ENCODE measurements at regions not wholly inside any gene's neighbourhood (a gene's known extent, or its start where the extent isn't known, plus 50 kb on each side); places are given as distances from the start of the nearest gene placed in this dataset.

DNA sequence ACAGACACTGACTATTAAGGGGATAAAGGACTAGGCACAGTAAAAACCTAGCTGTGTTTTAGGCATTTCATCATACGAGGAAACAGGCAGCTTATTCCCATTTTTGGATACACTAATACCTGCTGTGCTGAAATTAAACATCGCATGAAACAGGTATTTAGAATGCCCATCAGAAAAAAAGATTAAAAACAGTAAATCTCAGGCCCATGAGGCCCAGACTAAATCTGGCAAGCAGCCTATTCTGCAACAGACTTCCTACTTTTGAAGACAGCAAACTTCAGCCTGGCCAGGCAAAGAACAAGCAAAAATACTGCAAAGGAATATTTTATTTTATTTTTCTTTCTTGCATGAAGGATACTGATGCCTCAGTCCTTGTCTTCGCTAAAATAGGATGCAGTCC, 240.2 kb downstream of the LMO4 start:
- no peaks in the 10 kb centered on the region for H3K36me3 ChIP-seq
- no peaks in the 10 kb centered on the region for H3K9me3 ChIP-seq
- H3K4me3 ChIP-seq: no peak overlapping the region
- H3K27me3 ChIP-seq: no peaks in the 10 kb centered on the region
- no peak for DNase-seq

DNA sequence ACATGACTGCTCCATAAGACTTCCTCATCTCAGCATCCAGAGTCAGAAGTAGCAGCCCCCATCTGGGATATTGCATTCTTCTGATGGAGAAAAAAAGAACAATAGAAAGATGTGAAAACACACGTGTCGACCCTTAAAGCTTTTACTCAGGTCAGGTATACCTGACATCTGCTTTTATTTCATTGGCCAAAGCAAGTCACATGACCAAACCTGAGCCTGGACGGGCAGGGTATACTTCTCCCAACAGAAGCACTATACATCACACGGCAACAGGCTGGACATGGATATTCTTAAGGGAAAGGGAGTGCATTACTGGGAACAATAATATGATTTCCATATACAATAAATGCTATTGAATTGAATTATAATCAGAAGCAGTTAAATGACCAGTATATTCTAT, 243.3 kb downstream of the LMO4 start:
- Histone ChIP-seq H3K27me3 (no peaks in the 10 kb centered on the region), H3K36me3 (no peaks in the 10 kb centered on the region), H3K4me3 (no peak overlapping the region), H3K9me3 (no peaks in the 10 kb centered on the region)
- DNase-seq: no peak

DNA sequence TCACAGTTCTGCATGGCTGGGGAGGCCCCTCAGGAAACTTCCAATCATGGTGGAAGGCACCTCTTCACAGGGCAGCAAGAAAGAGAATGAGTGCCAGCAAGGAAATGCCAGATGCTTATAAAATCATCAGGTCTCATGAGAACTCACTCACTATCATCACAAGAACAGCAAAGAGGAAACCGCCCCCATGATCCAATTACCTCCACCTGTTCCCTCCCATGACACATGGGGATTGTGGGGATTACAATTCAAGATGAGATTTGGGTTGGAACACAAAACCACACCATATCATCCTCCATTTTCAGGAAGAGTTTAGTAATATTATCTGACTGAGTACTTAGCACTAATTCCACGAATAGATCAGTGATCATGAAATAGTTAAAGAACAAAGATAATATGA, 244.2 kb downstream of the LMO4 start:
- H3K4me3 ChIP-seq: no peak overlapping the region
- H3K27me3 ChIP-seq: no peaks in the 10 kb centered on the region
- DNase-seq: no peak
- no peaks in the 10 kb centered on the region for H3K36me3 ChIP-seq
- H3K9me3 ChIP-seq: no peaks in the 10 kb centered on the region

DNA sequence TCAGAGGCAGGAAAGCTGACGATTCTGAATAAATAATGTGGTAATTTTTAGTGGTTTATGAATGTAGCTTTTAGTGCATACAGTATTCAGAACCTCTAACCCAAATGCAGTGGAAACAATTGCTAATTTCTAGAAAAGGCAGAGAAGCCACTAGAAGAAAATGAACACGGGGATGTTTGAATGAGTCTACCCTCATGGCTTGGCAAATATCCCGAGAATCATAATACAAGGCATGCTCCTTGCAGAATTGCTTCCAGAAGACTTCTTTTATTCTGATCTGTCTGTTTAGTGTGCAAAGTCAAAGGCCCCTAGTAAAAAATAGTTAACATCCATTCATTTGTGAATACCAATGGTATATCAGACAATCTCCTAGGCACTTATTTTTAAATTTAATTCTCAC, 246.8 kb downstream of the LMO4 start:
- Histone ChIP-seq H3K27me3 (no peaks in the 10 kb centered on the region), H3K36me3 (no peaks in the 10 kb centered on the region), H3K9me3 (no peaks in the 10 kb centered on the region), H3K4me3 (no peak overlapping the region)
- DNase-seq: no peak

DNA sequence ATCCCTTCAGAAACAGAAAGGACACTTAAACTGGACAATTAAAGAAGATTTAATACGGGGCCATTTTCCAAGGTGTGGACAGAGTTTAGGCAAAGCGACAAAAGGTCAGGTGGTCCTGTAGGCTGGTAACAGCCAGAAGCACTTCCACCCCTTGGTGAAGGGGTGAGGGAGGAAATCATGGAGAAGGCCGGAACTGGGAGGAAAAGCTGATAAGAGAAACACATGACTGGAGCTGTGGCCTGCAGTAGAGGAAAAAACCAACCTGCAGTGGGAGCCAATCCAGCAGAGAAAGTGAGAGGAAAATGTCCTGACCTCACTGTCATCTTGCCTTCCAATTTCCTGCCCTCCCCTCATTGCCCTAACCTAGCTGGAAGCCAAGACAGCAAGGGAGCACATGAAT, 249.8 kb downstream of the LMO4 start:
- Histone ChIP-seq H3K9me3 (no peaks in the 10 kb centered on the region), H3K4me3 (no peak overlapping the region), H3K36me3 (no peaks in the 10 kb centered on the region), H3K27me3 (no peaks in the 10 kb centered on the region)
- no peak for DNase-seq

DNA sequence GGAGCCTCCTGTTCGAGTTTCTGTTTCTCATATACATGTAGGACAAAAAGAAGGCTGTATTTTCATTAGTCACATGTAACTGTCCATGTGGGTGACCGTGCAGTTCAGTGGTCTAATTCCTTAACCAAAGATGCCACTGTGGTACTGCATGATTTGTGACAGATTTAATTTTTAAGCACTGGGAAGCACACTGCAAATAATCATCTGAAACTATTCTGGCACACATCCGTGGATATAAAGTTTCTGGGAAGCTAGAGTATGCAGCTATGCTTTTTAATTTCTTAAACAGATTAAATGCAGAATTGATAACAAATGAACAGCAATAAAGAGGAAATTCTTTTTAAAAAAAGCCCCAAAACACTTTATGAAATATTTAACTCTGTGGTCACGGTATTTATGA, 254.8 kb downstream of the LMO4 start:
- Histone ChIP-seq H3K9me3 (no peaks in the 10 kb centered on the region), H3K27me3 (no peaks in the 10 kb centered on the region), H3K36me3 (no peaks in the 10 kb centered on the region), H3K4me3 (no peak overlapping the region)
- no peak for DNase-seq

DNA sequence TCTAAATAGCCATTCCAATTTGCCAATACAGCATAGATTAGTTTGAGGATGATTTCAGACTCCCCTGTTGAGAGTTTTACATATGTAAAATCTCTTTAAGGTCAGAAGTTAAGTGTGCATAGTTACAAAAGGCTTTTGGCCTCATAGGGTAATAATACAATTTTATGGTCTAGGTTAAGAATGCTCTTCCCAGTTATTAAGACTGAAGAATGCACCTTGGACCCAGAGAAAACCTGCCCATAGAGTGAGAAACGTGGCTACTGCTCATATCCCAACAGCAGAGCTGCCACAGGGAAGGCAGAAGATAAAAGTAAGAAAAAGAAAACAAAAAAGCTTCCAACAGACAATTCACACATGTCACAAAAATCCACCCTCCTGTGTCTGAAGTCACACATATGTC, 255.9 kb downstream of the LMO4 start:
- no peak for DNase-seq
- Histone ChIP-seq H3K4me3 (no peak overlapping the region), H3K36me3 (no peaks in the 10 kb centered on the region), H3K9me3 (no peaks in the 10 kb centered on the region), H3K27me3 (no peaks in the 10 kb centered on the region)

DNA sequence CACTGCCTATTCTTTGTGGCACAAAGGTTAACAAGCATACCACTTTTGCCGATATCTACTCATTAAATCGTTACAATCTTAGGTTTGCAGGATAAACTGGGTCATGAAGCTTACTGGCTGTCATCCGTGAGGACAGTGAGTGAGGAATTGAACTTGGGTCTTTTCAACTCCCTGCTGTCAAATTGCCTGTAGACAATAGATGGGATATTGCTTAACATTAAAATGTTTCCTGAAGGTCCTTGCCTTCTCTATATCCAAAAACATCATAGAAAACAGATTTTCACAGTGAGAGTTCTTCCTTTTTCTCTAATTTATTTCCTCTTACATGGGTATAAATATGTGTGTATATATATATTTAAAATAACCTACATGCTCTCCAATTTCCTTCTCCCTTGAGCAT, 257.8 kb downstream of the LMO4 start:
- Histone ChIP-seq H3K27me3 (no peaks in the 10 kb centered on the region), H3K4me3 (no peak overlapping the region), H3K36me3 (no peaks in the 10 kb centered on the region), H3K9me3 (no peaks in the 10 kb centered on the region)
- DNase-seq: no peak

DNA sequence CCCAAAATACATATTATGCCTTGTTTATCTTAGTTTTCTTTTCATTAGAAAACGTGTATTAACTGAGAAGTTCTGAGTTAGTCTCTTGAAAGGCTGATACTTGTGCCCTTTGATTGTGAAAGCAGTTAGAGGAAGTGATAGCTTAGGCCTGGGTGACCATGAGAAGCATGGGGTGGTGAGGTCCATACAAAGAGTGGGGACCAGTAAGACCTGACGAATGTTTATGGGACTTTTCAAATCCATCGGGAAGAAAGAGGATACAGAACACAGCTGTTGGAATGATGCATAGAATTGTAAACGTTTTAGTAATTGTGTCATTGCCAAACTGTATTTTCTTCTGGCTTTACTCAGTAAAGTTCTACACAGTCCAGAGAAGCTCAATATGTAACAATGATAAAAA, 259.8 kb downstream of the LMO4 start:
- H3K27me3 ChIP-seq: no peaks in the 10 kb centered on the region
- no peaks in the 10 kb centered on the region for H3K36me3 ChIP-seq
- H3K4me3 ChIP-seq: no peak overlapping the region
- no peaks in the 10 kb centered on the region for H3K9me3 ChIP-seq
- DNase-seq: no peak

DNA sequence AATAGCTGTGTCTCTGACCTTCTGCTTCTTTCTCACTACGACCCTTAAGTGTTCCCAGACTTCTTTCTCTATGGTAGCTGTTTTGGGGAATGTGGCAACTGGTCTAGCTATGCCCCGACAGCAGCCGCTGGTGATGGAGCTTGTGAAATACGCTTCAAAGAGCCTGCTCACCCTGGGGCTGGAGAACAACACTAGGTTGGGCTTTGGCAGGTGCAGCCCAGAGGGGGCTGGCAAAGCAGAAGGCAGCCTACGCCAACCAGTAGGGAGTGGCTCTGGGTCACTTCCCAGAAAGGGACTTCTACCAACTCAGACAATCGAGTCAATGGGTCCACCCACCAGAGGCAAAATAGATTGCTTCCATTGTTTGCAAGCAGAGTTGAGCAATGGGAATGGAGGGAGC, 262.8 kb downstream of the LMO4 start:
- Histone ChIP-seq H3K4me3 (no peak overlapping the region), H3K36me3 (no peaks in the 10 kb centered on the region), H3K9me3 (no peaks in the 10 kb centered on the region), H3K27me3 (no peaks in the 10 kb centered on the region)
- no peak for DNase-seq

DNA sequence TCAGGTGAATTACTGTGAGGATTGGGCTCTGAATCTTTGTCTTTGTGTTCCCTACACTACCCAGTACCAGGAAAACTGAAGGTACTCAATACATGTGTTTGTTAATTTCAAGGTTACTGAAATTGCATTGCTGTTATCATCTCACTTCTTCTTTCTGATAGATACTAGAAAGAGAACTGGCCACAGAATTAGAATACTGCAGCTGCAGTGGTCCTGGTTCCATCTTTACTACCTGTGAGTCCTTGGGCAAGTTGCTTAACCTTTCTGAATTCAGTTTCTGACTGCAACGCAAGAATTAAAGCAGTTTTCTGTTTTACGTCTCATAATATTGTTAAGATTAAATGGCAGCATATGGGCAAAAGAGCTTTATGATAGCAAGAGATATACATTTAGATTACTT, 263.5 kb downstream of the LMO4 start:
- H3K27me3 ChIP-seq: no peaks in the 10 kb centered on the region
- H3K9me3 ChIP-seq: no peaks in the 10 kb centered on the region
- no peaks in the 10 kb centered on the region for H3K36me3 ChIP-seq
- DNase-seq: no peak
- no peak overlapping the region for H3K4me3 ChIP-seq

DNA sequence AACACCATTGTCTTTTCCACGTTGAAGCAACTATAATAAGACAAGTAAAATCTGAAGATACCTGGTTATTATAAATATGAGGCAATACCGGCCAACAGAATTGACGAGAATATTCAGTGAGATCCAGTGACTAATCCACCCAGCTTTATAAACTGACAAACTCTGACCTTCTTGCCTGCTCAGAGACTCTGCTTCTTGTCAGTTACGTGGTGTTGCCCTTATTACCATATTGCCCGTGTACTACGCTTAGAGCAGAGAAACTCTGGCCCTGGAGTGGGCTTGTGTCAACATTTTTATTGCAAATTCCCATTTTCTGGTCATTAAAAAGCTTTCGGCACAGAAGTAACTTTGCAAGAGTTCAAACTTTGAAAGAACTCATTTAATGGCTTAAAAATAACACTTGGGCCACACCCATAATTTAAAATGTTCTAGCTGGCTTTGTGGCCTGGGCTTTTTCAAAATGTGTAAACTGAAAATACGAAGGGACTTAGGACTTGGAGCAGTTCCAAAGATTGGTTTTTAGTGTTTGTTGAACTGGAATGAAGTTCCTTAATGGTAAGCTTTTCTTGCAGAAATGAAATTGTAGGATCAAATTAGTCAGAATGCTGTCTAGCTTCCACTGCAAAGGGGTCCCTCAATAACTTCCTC, 266.2 kb downstream of the LMO4 start:
- Histone ChIP-seq H3K27me3 (no peaks in the 10 kb centered on the region), H3K36me3 (no peaks in the 10 kb centered on the region), H3K4me3 (no peak overlapping the region), H3K9me3 (no peaks in the 10 kb centered on the region)
- DNase-seq: no peak

DNA sequence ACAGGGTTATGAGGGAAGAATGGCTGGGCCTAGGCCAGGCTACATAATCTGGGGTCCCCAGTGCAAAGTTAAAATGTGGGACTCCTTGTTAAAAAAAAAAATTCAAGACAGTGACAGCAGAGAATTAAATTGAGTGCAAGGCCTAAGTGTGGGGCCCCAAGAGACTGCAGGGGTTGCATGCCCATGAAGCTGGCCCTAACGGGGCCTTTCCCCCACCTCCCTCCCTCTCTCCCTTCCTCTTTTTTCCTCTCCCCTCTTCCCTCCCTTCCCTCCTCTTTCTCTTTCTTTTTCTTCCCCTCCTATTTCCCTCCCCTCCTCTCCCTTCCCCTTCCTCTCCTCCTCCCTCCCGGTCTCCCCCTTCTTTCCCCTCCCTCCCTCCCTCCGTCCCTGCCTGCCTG, 266.7 kb downstream of the LMO4 start:
- Histone ChIP-seq H3K4me3 (no peak overlapping the region), H3K36me3 (no peaks in the 10 kb centered on the region), H3K27me3 (no peaks in the 10 kb centered on the region), H3K9me3 (no peaks in the 10 kb centered on the region)
- no peak for DNase-seq

DNA sequence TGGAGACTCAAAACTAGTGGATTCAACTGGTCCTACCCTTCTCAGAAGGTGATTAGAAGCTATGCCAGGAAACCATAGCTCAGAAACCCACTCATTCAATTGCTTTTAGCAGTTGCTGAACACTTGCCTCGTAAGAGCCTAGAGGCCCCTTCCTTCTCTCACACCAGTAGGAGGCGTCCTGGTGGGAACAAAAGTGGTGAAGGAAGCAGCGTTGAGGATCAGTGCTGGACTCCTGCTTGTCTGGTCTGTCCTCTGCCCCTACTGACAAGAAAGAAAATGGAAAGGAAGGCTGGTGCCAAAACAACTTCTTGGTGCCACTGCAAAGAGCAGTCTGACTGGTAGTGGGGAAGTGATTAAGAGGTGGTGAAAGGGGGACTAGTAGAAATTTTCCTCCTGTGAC, 269.7 kb downstream of the LMO4 start:
- no peaks in the 10 kb centered on the region for H3K9me3 ChIP-seq
- no peaks in the 10 kb centered on the region for H3K27me3 ChIP-seq
- no peak for DNase-seq
- no peak overlapping the region for H3K4me3 ChIP-seq
- no peaks in the 10 kb centered on the region for H3K36me3 ChIP-seq

DNA sequence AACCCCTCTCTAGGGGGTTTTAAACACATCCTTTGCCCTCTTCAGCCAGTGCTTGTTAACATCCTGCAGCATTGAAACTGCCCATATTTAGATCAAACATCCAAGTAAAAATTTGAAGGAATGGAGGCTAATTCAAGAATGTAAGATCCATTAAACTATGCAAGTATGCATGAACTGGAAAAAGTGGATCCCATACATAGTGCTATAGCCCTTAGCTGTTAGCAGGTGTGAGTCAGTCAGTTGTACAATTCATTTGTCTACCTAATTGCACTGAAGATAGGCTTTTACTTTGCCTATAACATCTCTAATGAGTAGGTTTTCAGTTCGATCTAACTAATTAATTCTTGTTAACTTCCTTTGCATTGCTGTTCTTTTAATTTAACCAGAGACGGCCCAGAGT, 270.9 kb downstream of the LMO4 start:
- Histone ChIP-seq H3K4me3 (no peak overlapping the region), H3K27me3 (no peaks in the 10 kb centered on the region), H3K36me3 (no peaks in the 10 kb centered on the region), H3K9me3 (no peaks in the 10 kb centered on the region)
- no peak for DNase-seq

DNA sequence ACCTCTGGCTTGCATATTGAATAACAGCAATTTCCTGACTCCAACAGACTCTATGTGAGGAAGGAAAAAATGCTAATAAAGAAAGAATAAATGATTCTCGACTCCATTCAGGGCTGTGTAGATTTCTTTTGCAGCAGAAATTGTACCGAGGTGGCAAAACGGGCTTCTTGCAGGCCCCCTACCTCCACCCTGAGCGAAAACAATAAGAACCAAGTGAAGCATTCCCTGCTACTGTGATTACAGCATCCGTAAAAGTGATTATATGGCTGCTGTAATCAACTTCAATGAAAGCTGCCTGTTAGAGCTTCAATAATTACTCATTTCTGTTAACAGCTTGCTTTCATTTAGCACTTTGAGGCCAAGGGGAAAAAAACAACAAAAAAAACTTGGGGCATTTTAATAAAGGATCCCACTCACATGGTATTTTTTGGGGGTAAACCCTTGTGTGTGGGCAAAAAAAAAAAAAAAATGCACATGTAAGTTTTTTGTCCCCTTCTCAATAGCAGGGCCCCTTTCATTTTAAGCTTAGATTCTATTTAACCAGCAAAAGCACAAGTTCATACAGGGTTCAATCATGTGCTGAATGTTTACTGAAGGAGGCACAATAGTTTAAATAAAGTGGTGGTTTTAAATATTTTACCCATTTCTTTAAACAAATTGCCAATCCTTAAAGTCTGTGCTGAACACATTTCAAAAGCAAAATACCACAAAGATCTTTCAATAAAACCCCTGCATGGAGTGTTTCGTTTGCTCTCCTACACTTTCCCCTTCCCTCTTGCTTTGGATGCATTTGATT, 271.6 kb downstream of the LMO4 start:
- H3K36me3 ChIP-seq: no peaks in the 10 kb centered on the region
- H3K4me3 ChIP-seq: no peak overlapping the region
- no peaks in the 10 kb centered on the region for H3K9me3 ChIP-seq
- H3K27me3 ChIP-seq: no peaks in the 10 kb centered on the region
- no peak for DNase-seq

DNA sequence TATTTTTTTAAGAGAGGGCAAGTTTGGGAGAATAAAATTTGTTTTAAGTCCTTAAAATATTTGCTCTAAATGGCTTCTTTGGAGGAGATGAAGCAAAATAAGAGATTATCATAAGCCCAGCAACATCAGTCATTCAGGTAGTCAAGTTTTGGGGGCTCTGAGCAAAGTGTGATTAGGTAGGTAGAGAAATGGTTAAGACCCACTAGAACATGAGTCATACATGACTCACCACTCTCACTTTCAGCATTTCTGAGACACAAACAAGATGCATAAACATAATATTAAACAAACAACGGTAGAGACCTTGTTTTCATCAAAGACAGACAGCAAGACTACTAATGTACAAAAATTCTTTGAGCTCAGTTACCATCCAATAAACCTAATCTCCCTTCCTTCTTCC, 272.2 kb downstream of the LMO4 start:
- no peaks in the 10 kb centered on the region for H3K9me3 ChIP-seq
- no peak for DNase-seq

DNA sequence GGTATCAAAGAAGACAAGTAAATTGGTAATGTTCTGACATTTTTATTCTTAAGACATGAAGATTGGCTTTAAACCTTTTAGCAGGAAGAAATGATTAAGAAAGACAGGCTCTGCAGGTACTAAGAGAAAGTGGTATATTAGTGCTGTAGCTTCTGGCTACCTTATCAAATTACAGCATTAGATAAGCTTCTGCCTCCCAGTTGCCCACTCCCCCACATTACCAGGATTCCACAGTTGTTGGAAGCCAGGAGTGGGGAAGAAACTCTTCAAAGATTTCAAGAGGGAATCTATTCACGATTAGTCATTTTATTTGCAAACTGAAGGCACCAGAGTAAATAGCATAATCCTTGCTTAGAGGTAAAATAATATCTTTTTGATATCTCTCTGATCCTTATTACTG, 274.9 kb downstream of the LMO4 start:
- H3K4me3 ChIP-seq: no peak overlapping the region

More for the DNA sequence above, 272.2 kb downstream of the LMO4 start:
- Histone ChIP-seq H3K27me3 (no peaks in the 10 kb centered on the region), H3K36me3 (no peaks in the 10 kb centered on the region), H3K4me3 (no peak overlapping the region)

More for the DNA sequence above, 274.9 kb downstream of the LMO4 start:
- no peaks in the 10 kb centered on the region for H3K27me3 ChIP-seq
- H3K36me3 ChIP-seq: no peaks in the 10 kb centered on the region
- DNase-seq: no peak
- no peaks in the 10 kb centered on the region for H3K9me3 ChIP-seq
